Fibroblast of lung (primary cell): ENCODE measurements at regions not wholly inside any gene's neighbourhood (a gene's known extent, or its start where the extent isn't known, plus 50 kb on each side); places are given as distances from the start of the nearest gene placed in this dataset.

Experiments used
- DNase-seq, 2 donors: peaks; one replicate each; pipeline versions ENCODE4 v3.0.0 to v3.0.0-alpha.2; 2010; ENCODE audit warnings: low read depth in 2 of 2
- H2AFZ ChIP-seq: 2 replicates; pipeline ENCODE4 v1.5.1; 2012; ENCODE audit warnings: low read length, control low read depth, inconsistent platforms
- H3K27ac ChIP-seq: 2 replicates; pipeline ENCODE4 v1.5.1; 2011; ENCODE audit warnings: low read length, control low read depth; ENCODE audit not compliant: insufficient read depth
- H3K27me3 ChIP-seq: 2 replicates; pipeline ENCODE4 v1.5.1; 2011; ENCODE audit warnings: mild to moderate bottlenecking, low read length; ENCODE audit not compliant: control insufficient read depth, insufficient read depth
- H3K36me3 ChIP-seq: 2 replicates; pipeline ENCODE4 v1.5.1; 2011; ENCODE audit warnings: low read length; ENCODE audit not compliant: control insufficient read depth, insufficient read depth
- H3K4me1 ChIP-seq: 2 replicates; pipeline ENCODE4 v1.5.1; 2011; ENCODE audit warnings: low read length; ENCODE audit not compliant: control insufficient read depth, insufficient read depth; ENCODE audit errors: extremely low read depth
- H3K4me2 ChIP-seq: 2 replicates; pipeline ENCODE4 v1.5.1; 2011; ENCODE audit warnings: low read length, control low read depth; ENCODE audit not compliant: insufficient read depth; ENCODE audit errors: extremely low read depth
- H3K4me3 ChIP-seq, 4 experiments: fragments of 200-600 bp in 1 of 4; sonication (generic) in 1 of 4; replicated peaks in 1 of 4; 2 replicates each; pipeline ENCODE4 v1.5.1; 2011 to 2016; ENCODE audit warnings: low read length in 4 of 4, low read depth in 3 of 4, mild to moderate bottlenecking in 3 of 4, control low read depth in 2 of 4, inconsistent platforms in 1 of 4, mixed read lengths in 1 of 4; ENCODE audit not compliant: insufficient read depth in 1 of 4; ENCODE audit errors: control extremely low read depth in 1 of 4
- H3K79me2 ChIP-seq: 2 replicates; pipeline ENCODE4 v1.5.1; 2012; ENCODE audit warnings: mild to moderate bottlenecking, low read length, inconsistent platforms; ENCODE audit not compliant: control insufficient read depth, insufficient read depth
- H3K9ac ChIP-seq: 2 replicates; pipeline ENCODE4 v1.5.1; 2011; ENCODE audit warnings: mild to moderate bottlenecking, low read length, control low read depth; ENCODE audit not compliant: insufficient read depth
- H3K9me3 ChIP-seq: 2 replicates; pipeline ENCODE4 v1.5.1; 2012; ENCODE audit warnings: low read depth, low read length; ENCODE audit not compliant: control insufficient read depth, insufficient read depth
- H4K20me1 ChIP-seq: 2 replicates; pipeline ENCODE4 v1.5.1; 2011; ENCODE audit warnings: low read length; ENCODE audit not compliant: control insufficient read depth, insufficient read depth; ENCODE audit errors: extremely low read depth
- EZH2 ChIP-seq: IDR thresholded peaks from 2 replicates; pipeline ENCODE4 v1.5.1; 2012; ENCODE audit warnings: low read length, control low read depth, mild to moderate bottlenecking; ENCODE audit errors: missing control alignments
- TF ChIP-seq, protein P1 (sequence below), 2 donors: IDR thresholded peaks in 1 of 2; conservative IDR thresholded peaks in 1 of 2; 1 replicate in 1 of 2; 2 replicates in 1 of 2; pipeline ENCODE4 v1.5.1; 2011 to 2012; ENCODE audit warnings: low read length in 2 of 2, control low read depth in 1 of 2, inconsistent platforms in 1 of 2, low read depth in 1 of 2, mild to moderate bottlenecking in 1 of 2

DNA sequence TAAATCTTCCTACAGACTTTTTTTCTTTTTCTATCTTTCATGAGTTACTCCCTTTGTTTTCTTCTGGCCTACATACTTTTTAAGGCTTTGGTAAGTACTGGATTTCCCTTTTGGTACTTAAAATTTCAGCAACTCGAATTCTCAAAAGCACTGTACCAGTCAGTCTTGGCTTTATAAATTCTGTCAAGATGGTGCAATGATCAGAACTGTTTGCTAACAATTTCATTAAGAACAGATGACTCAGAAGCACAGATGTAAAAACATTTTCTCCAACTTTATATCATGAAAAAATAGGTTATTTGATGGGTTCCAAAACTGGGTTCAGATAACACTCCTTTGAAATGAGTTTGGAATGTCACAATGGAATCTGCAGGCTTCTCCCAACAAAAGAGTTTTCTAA, 1961.8 kb upstream of the FLRT2 start:
- Histone ChIP-seq H2AFZ (no peak overlapping the region), H3K9me3 (no peaks in the 10 kb centered on the region), H3K4me1 (no peaks in the 10 kb centered on the region), H3K4me3 (no peak overlapping the region), H3K27ac (no peak overlapping the region), H3K36me3 (no peaks in the 10 kb centered on the region), H3K9ac (no peak overlapping the region), H3K4me2 (no peak overlapping the region), H3K27me3 (no peaks in the 10 kb centered on the region), H4K20me1 (no peaks in the 10 kb centered on the region), H3K79me2 (no peaks in the 10 kb centered on the region)
- TF ChIP-seq, protein P1, sequence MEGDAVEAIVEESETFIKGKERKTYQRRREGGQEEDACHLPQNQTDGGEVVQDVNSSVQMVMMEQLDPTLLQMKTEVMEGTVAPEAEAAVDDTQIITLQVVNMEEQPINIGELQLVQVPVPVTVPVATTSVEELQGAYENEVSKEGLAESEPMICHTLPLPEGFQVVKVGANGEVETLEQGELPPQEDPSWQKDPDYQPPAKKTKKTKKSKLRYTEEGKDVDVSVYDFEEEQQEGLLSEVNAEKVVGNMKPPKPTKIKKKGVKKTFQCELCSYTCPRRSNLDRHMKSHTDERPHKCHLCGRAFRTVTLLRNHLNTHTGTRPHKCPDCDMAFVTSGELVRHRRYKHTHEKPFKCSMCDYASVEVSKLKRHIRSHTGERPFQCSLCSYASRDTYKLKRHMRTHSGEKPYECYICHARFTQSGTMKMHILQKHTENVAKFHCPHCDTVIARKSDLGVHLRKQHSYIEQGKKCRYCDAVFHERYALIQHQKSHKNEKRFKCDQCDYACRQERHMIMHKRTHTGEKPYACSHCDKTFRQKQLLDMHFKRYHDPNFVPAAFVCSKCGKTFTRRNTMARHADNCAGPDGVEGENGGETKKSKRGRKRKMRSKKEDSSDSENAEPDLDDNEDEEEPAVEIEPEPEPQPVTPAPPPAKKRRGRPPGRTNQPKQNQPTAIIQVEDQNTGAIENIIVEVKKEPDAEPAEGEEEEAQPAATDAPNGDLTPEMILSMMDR (conservative IDR thresholded peaks at IDR 0.05 in 1 of 2, IDR thresholded peaks at IDR 0.05 in 1 of 2; ENCODE audit: low read depth in 1 of 2, low read length in 2 of 2): no peak
- no peak for TF ChIP-seq EZH2
- peak in 1 of 2 donors; percentile 76 for DNase-seq

DNA sequence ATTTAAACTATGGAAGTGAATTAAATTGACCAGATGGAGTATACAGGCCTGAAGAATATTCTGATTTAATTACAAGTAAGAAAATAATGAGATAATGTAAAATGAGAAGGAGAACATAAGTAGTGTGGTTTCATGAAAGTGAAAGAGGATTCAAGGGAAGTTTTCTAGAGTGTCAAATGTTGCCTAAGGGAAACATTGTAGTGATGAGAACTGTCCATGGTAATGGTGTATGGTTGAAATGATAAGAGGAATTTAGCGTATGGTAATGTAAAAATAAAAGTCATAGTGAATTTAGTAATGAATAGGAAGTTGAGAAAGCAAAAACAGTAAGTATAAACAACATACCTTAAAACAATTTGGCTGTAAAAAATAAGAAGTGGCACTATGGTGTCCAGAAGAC, 1954.6 kb upstream of the FLRT2 start:
- Histone ChIP-seq H3K79me2 (no peaks in the 10 kb centered on the region), H2AFZ (no peak overlapping the region), H4K20me1 (no peaks in the 10 kb centered on the region), H3K27ac (no peak overlapping the region), H3K4me2 (no peak overlapping the region), H3K27me3 (no peaks in the 10 kb centered on the region), H3K9ac (no peak overlapping the region), H3K36me3 (no peaks in the 10 kb centered on the region), H3K9me3 (no peaks in the 10 kb centered on the region), H3K4me1 (no peaks in the 10 kb centered on the region), H3K4me3 (no peak overlapping the region)
- TF ChIP-seq, protein P1 (conservative IDR thresholded peaks at IDR 0.05 in 1 of 2, IDR thresholded peaks at IDR 0.05 in 1 of 2; ENCODE audit: low read depth in 1 of 2, low read length in 2 of 2): no peak
- no peak for TF ChIP-seq EZH2
- peak in 1 of 2 donors; percentile 15 for DNase-seq

DNA sequence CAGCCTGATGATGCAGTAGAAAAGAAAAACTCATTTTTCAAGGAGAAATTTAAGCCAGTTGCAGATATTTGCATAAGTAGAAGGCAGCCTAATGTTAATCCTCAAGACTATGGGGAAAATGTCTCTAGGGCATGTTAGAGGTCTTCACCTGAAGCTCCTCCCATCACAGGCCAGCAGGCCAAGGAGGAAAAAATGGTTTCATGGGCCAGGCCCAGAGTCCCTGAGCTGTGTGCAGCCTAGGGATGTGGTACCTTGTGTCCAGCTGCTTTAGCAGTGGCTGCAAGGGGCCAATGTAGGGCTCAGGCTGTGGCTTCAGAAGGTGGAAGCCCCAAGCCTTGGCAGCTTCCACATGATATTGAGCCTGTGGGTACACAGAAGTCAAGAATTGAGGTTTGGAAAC, 1946.7 kb upstream of the FLRT2 start:
- H3K27ac ChIP-seq: no peak overlapping the region
- TF ChIP-seq, protein P1 (conservative IDR thresholded peaks at IDR 0.05 in 1 of 2, IDR thresholded peaks at IDR 0.05 in 1 of 2; ENCODE audit: low read depth in 1 of 2, low read length in 2 of 2): no peak
- TF ChIP-seq EZH2: no peak
- H3K36me3 ChIP-seq: no peaks in the 10 kb centered on the region
- DNase-seq: no peak
- H4K20me1 ChIP-seq: no peaks in the 10 kb centered on the region
- H3K4me3 ChIP-seq: no peak overlapping the region
- H3K4me1 ChIP-seq: no peaks in the 10 kb centered on the region
- H3K9ac ChIP-seq: no peak overlapping the region
- H3K27me3 ChIP-seq: no peaks in the 10 kb centered on the region
- no peak overlapping the region for H3K4me2 ChIP-seq
- no peaks in the 10 kb centered on the region for H3K9me3 ChIP-seq
- H2AFZ ChIP-seq: no peak overlapping the region
- H3K79me2 ChIP-seq: no peaks in the 10 kb centered on the region
